Colon (tissue), 2 donors: ENCODE measurements at regions not wholly inside any gene's neighbourhood (a gene's known extent, or its start where the extent isn't known, plus 50 kb on each side); places are given as distances from the start of the nearest gene placed in this dataset.
"Not testable (repeated sequence)": the region's sequence is repeated elsewhere in the genome, so short reads cannot be mapped to it uniquely, and the experiment has no call there.

ENCODE experiments used
- FAIRE-seq: peaks from 2 replicates; lab custom pipeline; 2012; peaks lifted over from hg19 to GRCh38; lab: Jason Lieb, UNC
- donor health status: control.
- donor health status: control.

- no peak for FAIRE-seq
Observed at GRCh38 chr12:71299541-71300376, 139.8 kb upstream of the LGR5 start.

GRCh38 chr12:71297930-71298329, 140.1 kb upstream of the TSPAN8 start:
- FAIRE-seq = no peak

- no peak for FAIRE-seq
Observed at GRCh38 chr12:71295953-71296352, 138.2 kb upstream of the TSPAN8 start.

GRCh38 chr12:71291746-71292145, 133.9 kb upstream of the TSPAN8 start:
- FAIRE-seq = no peak

- no peak for FAIRE-seq
Observed at GRCh38 chr12:71283883-71284282, 126.1 kb upstream of the TSPAN8 start.

- no peak for FAIRE-seq
Observed at GRCh38 chr12:71282925-71283324, 125.1 kb upstream of the TSPAN8 start.

GRCh38 chr12:71282020-71282419, 124.2 kb upstream of the TSPAN8 start:
- no peak for FAIRE-seq

- FAIRE-seq = no peak
Observed at GRCh38 chr12:71281425-71281824, 123.6 kb upstream of the TSPAN8 start.

- no peak for FAIRE-seq
Observed at GRCh38 chr12:71277866-71278265, 120.1 kb upstream of the TSPAN8 start.

- no peak for FAIRE-seq
Observed at GRCh38 chr12:71276541-71276940, 118.7 kb upstream of the TSPAN8 start.

GRCh38 chr12:71270794-71271193, 113.0 kb upstream of the TSPAN8 start:
- FAIRE-seq = not testable (repeated sequence)

- FAIRE-seq = peak; percentile 28
Observed at GRCh38 chr12:71270057-71270456, 112.3 kb upstream of the TSPAN8 start.

GRCh38 chr12:71269281-71269598, 111.4 kb upstream of the TSPAN8 start:
- FAIRE-seq = no peak

- no peak for FAIRE-seq
Observed at GRCh38 chr12:71268598-71269280, 110.9 kb upstream of the TSPAN8 start.

GRCh38 chr12:71266606-71267005, 108.8 kb upstream of the TSPAN8 start:
- FAIRE-seq = no peak

GRCh38 chr12:71265731-71266130, 107.9 kb upstream of the TSPAN8 start:
- not testable (repeated sequence) for FAIRE-seq

- FAIRE-seq = no peak
Observed at GRCh38 chr12:71262466-71262865, 104.7 kb upstream of the TSPAN8 start.

- no peak for FAIRE-seq
Observed at GRCh38 chr12:71252473-71252872, 94.7 kb upstream of the TSPAN8 start.

- no peak for FAIRE-seq
Observed at GRCh38 chr12:71250166-71250565, 92.4 kb upstream of the TSPAN8 start.

GRCh38 chr12:71243370-71243769, 85.6 kb upstream of the TSPAN8 start:
- FAIRE-seq = no peak

GRCh38 chr12:71242511-71242910, 84.7 kb upstream of the TSPAN8 start:
- no peak for FAIRE-seq

GRCh38 chr12:71240946-71241345, 83.1 kb upstream of the TSPAN8 start:
- FAIRE-seq = no peak

- FAIRE-seq = no peak
Observed at GRCh38 chr12:71239731-71240130, 81.9 kb upstream of the TSPAN8 start.

GRCh38 chr12:71237128-71237527, 79.3 kb upstream of the TSPAN8 start:
- FAIRE-seq = no peak
